ENCODE measurements at regions not wholly inside any gene's neighbourhood (a gene's known extent, or its start where the extent isn't known, plus 50 kb on each side); places are given as distances from the start of the nearest gene placed in this dataset.

GRCh38 chr4:120163895-120164294, 97.2 kb upstream of the MAD2L1 start:
- no peak for DNase-seq

GRCh38 chr4:120158841-120159463, 92.3 kb upstream of the MAD2L1 start:
- no peak for DNase-seq

GRCh38 chr4:120158046-120158445, 91.4 kb upstream of the MAD2L1 start:
- no peak for DNase-seq

DNA sequence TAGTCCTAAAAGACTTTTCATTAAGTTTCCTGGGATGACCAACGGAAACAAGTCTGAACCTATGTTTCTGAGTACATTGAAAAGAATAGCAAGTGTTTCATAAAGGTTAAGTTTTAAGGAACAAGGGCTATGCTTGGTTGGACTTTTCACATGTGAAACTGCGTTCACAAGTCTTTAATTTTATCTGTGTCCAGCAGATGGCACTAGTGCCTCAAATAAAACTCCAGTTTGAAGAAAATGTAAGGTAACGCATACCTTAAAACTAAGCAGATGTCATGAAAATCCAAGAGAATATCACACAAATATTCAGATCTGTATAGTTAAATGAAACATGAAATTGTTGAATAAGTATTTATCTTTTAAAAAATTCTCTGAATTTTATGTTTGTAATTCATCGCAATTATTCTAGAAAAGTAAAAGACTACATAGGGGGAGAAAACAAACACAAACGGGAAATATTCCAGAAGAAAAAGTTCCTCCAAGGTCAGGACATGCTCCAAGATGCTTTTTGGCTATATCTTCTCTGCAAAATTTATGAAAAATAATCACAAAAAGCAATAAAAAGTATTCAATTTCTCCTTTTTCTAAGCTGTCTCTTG, 89.6 kb upstream of the MAD2L1 start:
- peak; percentile 1 for DNase-seq

DNA sequence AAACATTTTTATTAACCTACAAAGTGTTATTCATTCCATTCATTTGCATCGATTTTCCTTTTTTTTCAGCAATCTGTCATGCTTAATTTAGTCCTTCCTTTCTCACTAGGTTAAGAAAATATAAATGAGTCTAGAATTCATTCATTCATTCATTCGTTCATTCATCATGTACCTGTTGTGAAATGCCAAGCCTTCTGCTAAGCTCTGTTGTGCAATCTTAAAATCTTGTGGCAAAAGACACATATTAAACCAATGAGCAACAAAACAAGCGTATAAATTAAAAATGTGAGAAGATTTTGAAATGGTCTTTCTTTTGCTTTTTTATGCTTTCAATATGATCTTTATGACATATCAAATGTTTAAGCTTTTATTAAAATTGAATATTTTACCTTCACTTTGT, 88.6 kb upstream of the MAD2L1 start:
- DNase-seq = no peak

DNA sequence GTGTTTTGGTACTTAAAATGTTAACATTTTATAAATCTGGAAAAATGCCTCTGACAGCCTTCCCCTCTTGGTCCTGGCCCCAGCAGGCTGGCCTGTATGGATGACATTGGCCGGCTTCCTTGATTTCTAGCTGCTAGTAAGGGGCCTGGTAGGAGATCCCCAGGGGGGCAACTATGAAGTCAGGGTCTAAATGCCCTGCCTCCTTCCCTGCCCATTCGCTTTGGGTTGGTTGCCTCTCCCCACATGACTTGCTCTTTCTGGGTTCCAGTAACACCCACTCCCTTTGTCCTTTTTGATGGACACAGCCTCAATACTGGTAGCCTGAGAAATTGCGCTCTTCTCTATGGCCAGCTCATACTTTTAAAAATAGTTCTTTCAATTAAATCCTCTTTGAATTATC, 78.0 kb upstream of the MAD2L1 start:
- DNase-seq = no peak

DNA sequence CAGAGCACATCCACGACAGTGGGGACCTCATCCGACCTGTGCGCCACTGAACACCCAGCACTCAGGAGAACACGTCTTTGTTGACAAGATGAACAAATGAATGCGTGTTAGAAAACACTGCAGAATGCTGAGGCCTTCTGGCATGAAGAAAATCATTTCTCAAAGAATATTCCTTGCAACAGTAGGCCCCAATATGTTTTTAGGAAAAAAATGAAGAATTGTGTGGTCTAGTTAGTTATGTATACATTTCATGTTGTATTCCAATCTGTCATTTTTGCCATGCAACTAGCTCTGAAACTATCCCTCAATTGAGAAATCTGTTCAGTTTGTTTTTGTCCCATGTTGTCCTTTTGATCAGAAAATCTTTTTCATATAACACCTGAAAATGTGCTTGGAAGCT, 77.4 kb upstream of the MAD2L1 start:
- no peak for DNase-seq

GRCh38 chr4:120139392-120139791, 72.7 kb upstream of the MAD2L1 start:
- no peak for DNase-seq

GRCh38 chr4:120132935-120133334, 66.3 kb upstream of the MAD2L1 start:
- no peak for DNase-seq

DNA sequence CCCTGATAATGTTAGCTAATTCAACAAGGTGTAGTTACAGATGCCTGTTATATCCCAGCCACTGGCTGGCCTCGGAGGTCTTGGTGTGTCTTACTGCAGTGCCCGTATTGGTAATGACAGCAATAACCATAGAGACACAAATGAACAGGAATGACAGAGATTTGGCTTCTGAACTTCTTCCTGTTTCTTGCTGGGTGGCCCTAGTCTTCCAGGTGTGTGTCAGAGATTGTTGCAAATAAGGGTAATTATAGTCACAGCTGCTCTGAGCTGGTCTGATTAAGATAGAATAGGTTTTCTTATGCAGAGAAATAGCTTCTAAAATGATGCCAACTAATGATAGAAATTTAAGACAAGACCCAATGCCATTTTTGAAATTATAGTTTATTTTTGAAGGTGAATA, 64.1 kb upstream of the MAD2L1 start:
- DNase-seq = no peak

All from DMS79 treated with DMSO at 0.1 percent for 48 hours (cell line).